GM23338 (cell line): ENCODE measurements at regions not wholly inside any gene's neighbourhood (a gene's known extent, or its start where the extent isn't known, plus 50 kb on each side); places are given as distances from the start of the nearest gene placed in this dataset.

Experiments
- ATAC-seq: fragments of 200-7000 bp; cut with Tn5 transposase; 3 replicates; pipeline ENCODE4 v1.9.1; 2020
- DNase-seq: peaks from one replicate; pipeline ENCODE4 v3.0.0-alpha.2; 2015; ENCODE audit warnings: low spot score
- H2AFZ ChIP-seq: fragments of 200-600 bp; sonication (generic); 2 replicates; pipeline ENCODE4 v1.8.0; 2016; ENCODE audit warnings: antibody characterized with exemption, mild to moderate bottlenecking, moderate library complexity
- H3F3A ChIP-seq: fragments of 200-600 bp; sonication (generic); replicated peaks from 2 replicates; pipeline ENCODE4 v1.8.0; 2017; ENCODE audit warnings: antibody characterized with exemption, mixed run types, low read depth
- H3K27ac ChIP-seq: fragments of 200-600 bp; sonication (generic); 2 replicates; pipeline ENCODE4 v1.6.1; 2016; ENCODE audit warnings: low read depth
- H3K27me3 ChIP-seq: fragments of 200-600 bp; sonication (generic); 2 replicates; pipeline ENCODE4 v1.8.0; 2016; ENCODE audit warnings: mild to moderate bottlenecking, mixed run types, moderate library complexity; ENCODE audit not compliant: insufficient read depth
- H3K36me3 ChIP-seq: fragments of 200-600 bp; sonication (generic); 2 replicates; pipeline ENCODE4 v1.8.0; 2016; ENCODE audit warnings: mild to moderate bottlenecking; ENCODE audit not compliant: insufficient read depth
- H3K4me1 ChIP-seq: fragments of 200-600 bp; sonication (generic); 2 replicates; pipeline ENCODE4 v1.8.0; 2016; ENCODE audit warnings: mild to moderate bottlenecking, moderate library complexity; ENCODE audit not compliant: insufficient read depth
- H3K4me2 ChIP-seq: fragments of 200-600 bp; sonication (generic); 2 replicates; pipeline ENCODE4 v1.7.1; 2017; ENCODE audit warnings: mixed run types
- H3K4me3 ChIP-seq: fragments of 200-600 bp; sonication (generic); 2 replicates; pipeline ENCODE4 v1.6.1; 2016; ENCODE audit warnings: mixed run types
- H3K79me2 ChIP-seq: fragments of 200-600 bp; sonication (generic); replicated peaks from 2 replicates; pipeline ENCODE4 v1.8.0; 2017; ENCODE audit warnings: mild to moderate bottlenecking; ENCODE audit not compliant: insufficient read depth
- H3K9me2 ChIP-seq: fragments of 200-600 bp; sonication (generic); 2 replicates; pipeline ENCODE4 v1.8.0; 2017; ENCODE audit not compliant: insufficient read depth
- H4K20me1 ChIP-seq: fragments of 200-600 bp; sonication (generic); replicated peaks from 2 replicates; pipeline ENCODE4 v1.8.0; 2017; ENCODE audit warnings: mild to moderate bottlenecking; ENCODE audit not compliant: insufficient read depth
- H3K27ac Mint-ChIP-seq: 2 replicates; pipeline ENCODE4 v1.8.0; 2020; ENCODE audit warnings: inconsistent platforms, mild to moderate bottlenecking, moderate library complexity, mixed read lengths
- H3K27me3 Mint-ChIP-seq: 3 replicates; pipeline ENCODE4 v1.8.0; 2022; ENCODE audit warnings: low read depth, mild to moderate bottlenecking, moderate library complexity, mixed read lengths, inconsistent platforms; ENCODE audit not compliant: insufficient read depth, poor library complexity
- H3K36me3 Mint-ChIP-seq: 3 replicates; pipeline ENCODE4 v1.8.0; 2021; ENCODE audit warnings: low read depth, mild to moderate bottlenecking, inconsistent platforms, moderate library complexity, mixed read lengths
- H3K4me1 Mint-ChIP-seq: 3 replicates; pipeline ENCODE4 v1.8.0; 2020; ENCODE audit warnings: mild to moderate bottlenecking, inconsistent platforms, mixed read lengths
- H3K4me3 Mint-ChIP-seq: 3 replicates; pipeline ENCODE4 v1.8.0; 2021; ENCODE audit warnings: moderate library complexity, mild to moderate bottlenecking, inconsistent platforms, mixed read lengths
- H3K9me3 Mint-ChIP-seq: 3 replicates; pipeline ENCODE4 v1.8.0; 2020; ENCODE audit warnings: moderate library complexity, mild to moderate bottlenecking, inconsistent platforms, mixed read lengths
- NANOG ChIP-seq: IDR thresholded peaks from 2 replicates; pipeline ENCODE4 v1.6.1; 2016; ENCODE audit warnings: antibody characterized with exemption, borderline replicate concordance
- POLR2AphosphoS5 ChIP-seq: IDR thresholded peaks from 2 replicates; pipeline ENCODE4 v1.6.1; 2016; ENCODE audit warnings: antibody characterized with exemption, low read depth
- ZNF331 ChIP-seq: fragments of 250-450 bp; sonication (Bioruptor Pico); IDR thresholded peaks from 2 replicates; pipeline ENCODE4 v1.5.0; 2020; ENCODE audit warnings: low read depth, mild to moderate bottlenecking, moderate library complexity
- TF ChIP-seq, protein P1 (sequence below), 2 experiments: fragments of 200-600 bp in 1 of 2; sonication (generic) in 1 of 2; conservative IDR thresholded peaks; 2 replicates each; pipeline versions ENCODE4 v1.5.1 to v1.6.1; 2016 to 2017; ENCODE audit warnings: antibody characterized with exemption in 2 of 2, low read depth in 2 of 2, mild to moderate bottlenecking in 2 of 2, moderate library complexity in 1 of 2
- TF ChIP-seq, protein P2 (sequence below): fragments of 250-450 bp; sonication (Bioruptor Pico); IDR thresholded peaks from 2 replicates; pipeline ENCODE4 v1.5.0; 2020; ENCODE audit warnings: mild to moderate bottlenecking, moderate library complexity

- Histone ChIP-seq H3K36me3 (no peaks in the 10 kb centered on the region), H3K27me3 (no peaks in the 10 kb centered on the region), H3K4me2 (no peak overlapping the region), H3K4me3 (no peak overlapping the region), H4K20me1 (no peaks in the 10 kb centered on the region), H3F3A (no peaks in the 10 kb centered on the region), H3K27ac (no peak overlapping the region), H3K9me2 (peaks cover 6% of the 10 kb centered on the region), H2AFZ (no peak overlapping the region), H3K4me1 (peaks cover 3% of the 10 kb centered on the region; the same call in 1 of the 2 replicates), H3K79me2 (no peaks in the 10 kb centered on the region)
- H3K36me3 Mint-ChIP-seq: peaks cover 15% of the 10 kb centered on the region
- no peak overlapping the region for H3K4me3 Mint-ChIP-seq
- H3K27me3 Mint-ChIP-seq: no peaks in the 10 kb centered on the region
- DNase-seq (no peak), ATAC-seq (no peak)
- H3K4me1 Mint-ChIP-seq: peaks cover 2% of the 10 kb centered on the region; the same call in 2 of the 3 replicates
- TF ChIP-seq ZNF331 (CRISPR knock-in tag): no peak
- peaks cover 28% of the 10 kb centered on the region for H3K9me3 Mint-ChIP-seq
- H3K27ac Mint-ChIP-seq: no peak overlapping the region
Measured at GRCh38 chr3:87375231-87375682, 98.9 kb upstream of the POU1F1 start.

DNA sequence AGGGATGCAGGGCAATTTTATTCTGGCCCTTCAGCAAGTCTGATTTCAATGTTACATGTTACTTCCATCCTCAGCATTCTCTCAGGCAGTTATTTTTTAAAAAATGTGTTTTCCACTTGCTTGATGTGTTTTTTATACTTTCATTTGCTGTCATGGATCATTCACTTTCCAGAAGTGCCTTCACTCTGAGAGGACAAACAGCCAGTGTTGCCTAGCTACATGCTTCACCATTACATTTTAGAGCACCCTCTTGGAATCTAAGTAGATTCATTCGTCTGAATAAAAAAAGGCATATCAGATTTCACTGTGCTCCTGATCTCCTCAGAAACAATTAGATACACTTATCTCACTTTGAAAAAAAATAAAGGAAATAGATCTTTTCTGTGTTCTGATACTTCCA, 93.6 kb upstream of the POU1F1 start:
- no peaks in the 10 kb centered on the region for H3K36me3 ChIP-seq
- H3K9me2 ChIP-seq: peaks cover 20% of the 10 kb centered on the region
- peaks cover 12% of the 10 kb centered on the region for H3K36me3 Mint-ChIP-seq
- H3K79me2 ChIP-seq: no peaks in the 10 kb centered on the region
- H2AFZ ChIP-seq: no peak overlapping the region
- no peaks in the 10 kb centered on the region for H3F3A ChIP-seq
- H3K4me2 ChIP-seq: no peak overlapping the region
- peaks cover 15% of the 10 kb centered on the region for H3K9me3 Mint-ChIP-seq
- no peak for TF ChIP-seq NANOG
- no peak for TF ChIP-seq POLR2AphosphoS5
- TF ChIP-seq, protein P1, sequence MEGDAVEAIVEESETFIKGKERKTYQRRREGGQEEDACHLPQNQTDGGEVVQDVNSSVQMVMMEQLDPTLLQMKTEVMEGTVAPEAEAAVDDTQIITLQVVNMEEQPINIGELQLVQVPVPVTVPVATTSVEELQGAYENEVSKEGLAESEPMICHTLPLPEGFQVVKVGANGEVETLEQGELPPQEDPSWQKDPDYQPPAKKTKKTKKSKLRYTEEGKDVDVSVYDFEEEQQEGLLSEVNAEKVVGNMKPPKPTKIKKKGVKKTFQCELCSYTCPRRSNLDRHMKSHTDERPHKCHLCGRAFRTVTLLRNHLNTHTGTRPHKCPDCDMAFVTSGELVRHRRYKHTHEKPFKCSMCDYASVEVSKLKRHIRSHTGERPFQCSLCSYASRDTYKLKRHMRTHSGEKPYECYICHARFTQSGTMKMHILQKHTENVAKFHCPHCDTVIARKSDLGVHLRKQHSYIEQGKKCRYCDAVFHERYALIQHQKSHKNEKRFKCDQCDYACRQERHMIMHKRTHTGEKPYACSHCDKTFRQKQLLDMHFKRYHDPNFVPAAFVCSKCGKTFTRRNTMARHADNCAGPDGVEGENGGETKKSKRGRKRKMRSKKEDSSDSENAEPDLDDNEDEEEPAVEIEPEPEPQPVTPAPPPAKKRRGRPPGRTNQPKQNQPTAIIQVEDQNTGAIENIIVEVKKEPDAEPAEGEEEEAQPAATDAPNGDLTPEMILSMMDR (conservative IDR thresholded peaks at IDR 0.05; ENCODE audit: low read depth in 2 of 2): no peak
- TF ChIP-seq, protein P2, sequence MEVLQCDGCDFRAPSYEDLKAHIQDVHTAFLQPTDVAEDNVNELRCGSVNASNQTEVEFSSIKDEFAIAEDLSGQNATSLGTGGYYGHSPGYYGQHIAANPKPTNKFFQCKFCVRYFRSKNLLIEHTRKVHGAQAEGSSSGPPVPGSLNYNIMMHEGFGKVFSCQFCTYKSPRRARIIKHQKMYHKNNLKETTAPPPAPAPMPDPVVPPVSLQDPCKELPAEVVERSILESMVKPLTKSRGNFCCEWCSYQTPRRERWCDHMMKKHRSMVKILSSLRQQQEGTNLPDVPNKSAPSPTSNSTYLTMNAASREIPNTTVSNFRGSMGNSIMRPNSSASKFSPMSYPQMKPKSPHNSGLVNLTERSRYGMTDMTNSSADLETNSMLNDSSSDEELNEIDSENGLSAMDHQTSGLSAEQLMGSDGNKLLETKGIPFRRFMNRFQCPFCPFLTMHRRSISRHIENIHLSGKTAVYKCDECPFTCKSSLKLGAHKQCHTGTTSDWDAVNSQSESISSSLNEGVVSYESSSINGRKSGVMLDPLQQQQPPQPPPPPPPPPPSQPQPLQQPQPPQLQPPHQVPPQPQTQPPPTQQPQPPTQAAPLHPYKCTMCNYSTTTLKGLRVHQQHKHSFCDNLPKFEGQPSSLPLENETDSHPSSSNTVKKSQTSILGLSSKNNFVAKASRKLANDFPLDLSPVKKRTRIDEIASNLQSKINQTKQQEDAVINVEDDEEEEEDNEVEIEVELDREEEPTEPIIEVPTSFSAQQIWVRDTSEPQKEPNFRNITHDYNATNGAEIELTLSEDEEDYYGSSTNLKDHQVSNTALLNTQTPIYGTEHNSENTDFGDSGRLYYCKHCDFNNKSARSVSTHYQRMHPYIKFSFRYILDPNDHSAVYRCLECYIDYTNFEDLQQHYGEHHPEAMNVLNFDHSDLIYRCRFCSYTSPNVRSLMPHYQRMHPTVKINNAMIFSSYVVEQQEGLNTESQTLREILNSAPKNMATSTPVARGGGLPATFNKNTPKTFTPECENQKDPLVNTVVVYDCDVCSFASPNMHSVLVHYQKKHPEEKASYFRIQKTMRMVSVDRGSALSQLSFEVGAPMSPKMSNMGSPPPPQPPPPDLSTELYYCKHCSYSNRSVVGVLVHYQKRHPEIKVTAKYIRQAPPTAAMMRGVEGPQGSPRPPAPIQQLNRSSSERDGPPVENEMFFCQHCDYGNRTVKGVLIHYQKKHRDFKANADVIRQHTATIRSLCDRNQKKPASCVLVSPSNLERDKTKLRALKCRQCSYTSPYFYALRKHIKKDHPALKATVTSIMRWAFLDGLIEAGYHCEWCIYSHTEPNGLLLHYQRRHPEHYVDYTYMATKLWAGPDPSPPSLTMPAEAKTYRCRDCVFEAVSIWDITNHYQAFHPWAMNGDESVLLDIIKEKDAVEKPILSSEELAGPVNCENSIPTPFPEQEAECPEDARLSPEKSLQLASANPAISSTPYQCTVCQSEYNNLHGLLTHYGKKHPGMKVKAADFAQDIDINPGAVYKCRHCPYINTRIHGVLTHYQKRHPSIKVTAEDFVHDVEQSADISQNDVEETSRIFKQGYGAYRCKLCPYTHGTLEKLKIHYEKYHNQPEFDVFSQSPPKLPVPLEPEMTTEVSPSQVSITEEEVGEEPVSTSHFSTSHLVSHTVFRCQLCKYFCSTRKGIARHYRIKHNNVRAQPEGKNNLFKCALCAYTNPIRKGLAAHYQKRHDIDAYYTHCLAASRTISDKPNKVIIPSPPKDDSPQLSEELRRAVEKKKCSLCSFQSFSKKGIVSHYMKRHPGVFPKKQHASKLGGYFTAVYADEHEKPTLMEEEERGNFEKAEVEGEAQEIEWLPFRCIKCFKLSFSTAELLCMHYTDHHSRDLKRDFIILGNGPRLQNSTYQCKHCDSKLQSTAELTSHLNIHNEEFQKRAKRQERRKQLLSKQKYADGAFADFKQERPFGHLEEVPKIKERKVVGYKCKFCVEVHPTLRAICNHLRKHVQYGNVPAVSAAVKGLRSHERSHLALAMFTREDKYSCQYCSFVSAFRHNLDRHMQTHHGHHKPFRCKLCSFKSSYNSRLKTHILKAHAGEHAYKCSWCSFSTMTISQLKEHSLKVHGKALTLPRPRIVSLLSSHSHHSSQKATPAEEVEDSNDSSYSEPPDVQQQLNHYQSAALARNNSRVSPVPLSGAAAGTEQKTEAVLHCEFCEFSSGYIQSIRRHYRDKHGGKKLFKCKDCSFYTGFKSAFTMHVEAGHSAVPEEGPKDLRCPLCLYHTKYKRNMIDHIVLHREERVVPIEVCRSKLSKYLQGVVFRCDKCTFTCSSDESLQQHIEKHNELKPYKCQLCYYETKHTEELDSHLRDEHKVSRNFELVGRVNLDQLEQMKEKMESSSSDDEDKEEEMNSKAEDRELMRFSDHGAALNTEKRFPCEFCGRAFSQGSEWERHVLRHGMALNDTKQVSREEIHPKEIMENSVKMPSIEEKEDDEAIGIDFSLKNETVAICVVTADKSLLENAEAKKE (CRISPR knock-in tag): no peak
- TF ChIP-seq ZNF331 (CRISPR knock-in tag): no peak
- no peak overlapping the region for H3K27ac Mint-ChIP-seq
- H3K27ac ChIP-seq: no peak overlapping the region
- peaks cover 7% of the 10 kb centered on the region; the same call in 2 of the 3 replicates for H3K4me1 Mint-ChIP-seq
- H3K4me1 ChIP-seq: peaks cover 7% of the 10 kb centered on the region; the same call in 1 of the 2 replicates
- H3K27me3 Mint-ChIP-seq: peaks cover 3% of the 10 kb centered on the region
- no peak overlapping the region for H3K4me3 Mint-ChIP-seq
- H3K4me3 ChIP-seq: no peak overlapping the region
- no peaks in the 10 kb centered on the region for H3K27me3 ChIP-seq
- no peaks in the 10 kb centered on the region for H4K20me1 ChIP-seq
- DNase-seq: peak; percentile 4
- ATAC-seq: no peak
